Neural cell (in vitro differentiated cells): ENCODE measurements at regions not wholly inside any gene's neighbourhood (a gene's known extent, or its start where the extent isn't known, plus 50 kb on each side); places are given as distances from the start of the nearest gene placed in this dataset.

Experiments
- H2AFZ ChIP-seq: fragments of 200-600, 300-800 bp; sonication (generic), shearing (Covaris generic); 2 replicates; pipeline ENCODE4 v1.6.0; 2014; ENCODE audit warnings: low read depth, mild to moderate bottlenecking, antibody characterized with exemption, low read length, moderate library complexity
- H3F3A ChIP-seq: fragments of 200-600 bp; shearing (Covaris generic); 2 replicates; pipeline ENCODE4 v1.6.1; 2016; ENCODE audit warnings: mild to moderate bottlenecking, moderate library complexity, mixed read lengths, antibody characterized with exemption, low read length; ENCODE audit not compliant: insufficient read depth, poor library complexity, severe bottlenecking
- H3K27ac ChIP-seq: fragments of 200-600, 300-800 bp; sonication (generic), shearing (Covaris generic); 2 replicates; pipeline ENCODE4 v1.5.1; 2014; ENCODE audit warnings: mild to moderate bottlenecking, low read length, moderate library complexity
- H3K27me3 ChIP-seq: fragments of 300-800, 200-600 bp; sonication (generic), shearing (Covaris generic); 2 replicates; pipeline ENCODE4 v1.6.0; 2014; ENCODE audit warnings: mild to moderate bottlenecking, low read depth, low read length, moderate library complexity; ENCODE audit not compliant: insufficient read depth
- H3K36me3 ChIP-seq: fragments of 300-800, 200-600 bp; sonication (generic), shearing (Covaris generic); 2 replicates; pipeline ENCODE4 v1.5.1; 2014; ENCODE audit warnings: mild to moderate bottlenecking, antibody characterized with exemption, low read length, moderate library complexity; ENCODE audit not compliant: insufficient read depth
- H3K4me2 ChIP-seq: fragments of 300-800, 200-600 bp; sonication (generic), shearing (Covaris generic); 2 replicates; pipeline ENCODE4 v1.6.0; 2014; ENCODE audit warnings: mild to moderate bottlenecking, low read length
- H3K4me3 ChIP-seq: fragments of 300-800, 200-600 bp; sonication (generic), shearing (Covaris generic); 2 replicates; pipeline ENCODE4 v1.5.1; 2014; ENCODE audit warnings: mild to moderate bottlenecking, low read length, moderate library complexity
- H3K79me2 ChIP-seq: fragments of 200-600 bp; shearing (Covaris generic); replicated peaks from 2 replicates; pipeline ENCODE4 v1.6.0; 2014; ENCODE audit warnings: mild to moderate bottlenecking, low read length, moderate library complexity; ENCODE audit not compliant: insufficient read depth
- H3K9ac ChIP-seq: fragments of 300-800, 200-600 bp; sonication (generic), shearing (Covaris generic); 2 replicates; pipeline ENCODE4 v1.6.1; 2016; ENCODE audit warnings: mild to moderate bottlenecking, low read length, mixed read lengths
- H3K9me2 ChIP-seq: fragments of 200-600 bp; shearing (Covaris generic); 2 replicates; pipeline ENCODE4 v1.6.1; 2016; ENCODE audit warnings: mild to moderate bottlenecking, low read length, mixed read lengths; ENCODE audit not compliant: insufficient read depth
- H3K9me3 ChIP-seq: fragments of 200-600, 300-800 bp; sonication (generic), shearing (Covaris generic); 2 replicates; pipeline ENCODE4 v1.6.1; 2016; ENCODE audit warnings: mild to moderate bottlenecking, mixed run types, low read length, moderate library complexity, mixed read lengths
- H4K20me1 ChIP-seq: fragments of 200-600 bp; shearing (Covaris generic); 2 replicates; pipeline ENCODE4 v1.6.1; 2016; ENCODE audit warnings: mild to moderate bottlenecking, mixed run types; ENCODE audit not compliant: insufficient read depth
- CTCF ChIP-seq: fragments of 450-650 bp; IDR thresholded peaks from 2 replicates; pipeline ENCODE4 v1.5.1; 2014; ENCODE audit warnings: antibody characterized with exemption, mild to moderate bottlenecking, moderate library complexity; ENCODE audit not compliant: poor library complexity, severe bottlenecking
- EP300 ChIP-seq: fragments of 450-650 bp; conservative IDR thresholded peaks from 2 replicates; pipeline ENCODE4 v1.6.1; 2014; ENCODE audit warnings: antibody characterized with exemption, mild to moderate bottlenecking, moderate library complexity; ENCODE audit not compliant: poor library complexity, severe bottlenecking
- EZH2 ChIP-seq: fragments of 200-600, 300-800 bp; shearing (Covaris generic), sonication (generic); IDR thresholded peaks from 2 replicates; pipeline ENCODE4 v1.6.1; 2014; ENCODE audit warnings: antibody characterized with exemption, low read length, borderline replicate concordance, mild to moderate bottlenecking; ENCODE audit not compliant: insufficient read depth, poor library complexity, severe bottlenecking
- MXI1 ChIP-seq: fragments of 450-650 bp; conservative IDR thresholded peaks from 2 replicates; pipeline ENCODE4 v1.6.1; 2014; ENCODE audit warnings: antibody characterized with exemption, mild to moderate bottlenecking; ENCODE audit not compliant: poor library complexity, severe bottlenecking
- POLR2AphosphoS5 ChIP-seq: IDR thresholded peaks from 2 replicates; pipeline ENCODE4 v1.6.1; 2012
- RAD21 ChIP-seq: fragments of 450-650 bp; conservative IDR thresholded peaks from 2 replicates; pipeline ENCODE4 v1.6.1; 2014; ENCODE audit warnings: antibody characterized with exemption, mild to moderate bottlenecking, moderate library complexity
- SMC3 ChIP-seq: fragments of 450-650 bp; conservative IDR thresholded peaks from 2 replicates; pipeline ENCODE4 v1.6.1; 2014; ENCODE audit warnings: antibody characterized with exemption, mild to moderate bottlenecking, moderate library complexity; ENCODE audit not compliant: poor library complexity
- TAF1 ChIP-seq: IDR thresholded peaks from 2 replicates; pipeline ENCODE4 v1.6.1; 2012; ENCODE audit warnings: low read depth
- TF ChIP-seq, protein P1 (sequence below): IDR thresholded peaks from 2 replicates; pipeline ENCODE4 v1.6.1; 2012; ENCODE audit warnings: borderline replicate concordance

GRCh38 chr14:101681795-101682194, 79.7 kb upstream of the PPP2R5C start:
- Histone ChIP-seq H3K9me2 (no peaks in the 10 kb centered on the region), H3K9ac (no peak overlapping the region), H3F3A (no peaks in the 10 kb centered on the region), H3K4me2 (no peak overlapping the region), H4K20me1 (no peaks in the 10 kb centered on the region), H3K36me3 (no peaks in the 10 kb centered on the region), H3K27me3 (no peaks in the 10 kb centered on the region), H3K79me2 (no peaks in the 10 kb centered on the region), H3K4me3 (no peak overlapping the region), H3K9me3 (no peaks in the 10 kb centered on the region), H3K27ac (no peak overlapping the region), H2AFZ (no peak overlapping the region)
- TF ChIP-seq POLR2AphosphoS5 (no peak), SMC3 (no peak), RAD21 (no peak), EZH2 (no peak), MXI1 (no peak), EP300 (no peak)
- TF ChIP-seq, protein P1, sequence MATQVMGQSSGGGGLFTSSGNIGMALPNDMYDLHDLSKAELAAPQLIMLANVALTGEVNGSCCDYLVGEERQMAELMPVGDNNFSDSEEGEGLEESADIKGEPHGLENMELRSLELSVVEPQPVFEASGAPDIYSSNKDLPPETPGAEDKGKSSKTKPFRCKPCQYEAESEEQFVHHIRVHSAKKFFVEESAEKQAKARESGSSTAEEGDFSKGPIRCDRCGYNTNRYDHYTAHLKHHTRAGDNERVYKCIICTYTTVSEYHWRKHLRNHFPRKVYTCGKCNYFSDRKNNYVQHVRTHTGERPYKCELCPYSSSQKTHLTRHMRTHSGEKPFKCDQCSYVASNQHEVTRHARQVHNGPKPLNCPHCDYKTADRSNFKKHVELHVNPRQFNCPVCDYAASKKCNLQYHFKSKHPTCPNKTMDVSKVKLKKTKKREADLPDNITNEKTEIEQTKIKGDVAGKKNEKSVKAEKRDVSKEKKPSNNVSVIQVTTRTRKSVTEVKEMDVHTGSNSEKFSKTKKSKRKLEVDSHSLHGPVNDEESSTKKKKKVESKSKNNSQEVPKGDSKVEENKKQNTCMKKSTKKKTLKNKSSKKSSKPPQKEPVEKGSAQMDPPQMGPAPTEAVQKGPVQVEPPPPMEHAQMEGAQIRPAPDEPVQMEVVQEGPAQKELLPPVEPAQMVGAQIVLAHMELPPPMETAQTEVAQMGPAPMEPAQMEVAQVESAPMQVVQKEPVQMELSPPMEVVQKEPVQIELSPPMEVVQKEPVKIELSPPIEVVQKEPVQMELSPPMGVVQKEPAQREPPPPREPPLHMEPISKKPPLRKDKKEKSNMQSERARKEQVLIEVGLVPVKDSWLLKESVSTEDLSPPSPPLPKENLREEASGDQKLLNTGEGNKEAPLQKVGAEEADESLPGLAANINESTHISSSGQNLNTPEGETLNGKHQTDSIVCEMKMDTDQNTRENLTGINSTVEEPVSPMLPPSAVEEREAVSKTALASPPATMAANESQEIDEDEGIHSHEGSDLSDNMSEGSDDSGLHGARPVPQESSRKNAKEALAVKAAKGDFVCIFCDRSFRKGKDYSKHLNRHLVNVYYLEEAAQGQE, result no peak

DNA sequence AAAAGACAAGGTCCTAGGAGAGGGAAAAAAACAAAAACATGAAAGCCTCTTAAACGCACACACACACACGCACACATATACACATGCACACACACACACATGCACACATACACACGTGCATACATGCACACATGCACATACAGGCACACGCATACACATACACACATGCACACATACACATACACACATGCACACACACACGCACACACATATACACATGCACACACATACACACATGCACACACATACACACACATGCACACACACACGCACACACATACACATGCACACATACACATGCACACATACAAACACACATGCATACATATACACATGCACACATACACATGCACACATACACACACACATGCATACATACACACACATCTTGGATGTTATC, 78.1 kb upstream of the PPP2R5C start:
- Histone ChIP-seq H4K20me1 (no peaks in the 10 kb centered on the region), H3K4me3 (no peak overlapping the region), H3K9me2 (no peaks in the 10 kb centered on the region), H3F3A (no peaks in the 10 kb centered on the region), H3K27ac (no peak overlapping the region), H3K36me3 (no peaks in the 10 kb centered on the region), H3K9ac (no peak overlapping the region), H3K9me3 (no peaks in the 10 kb centered on the region), H3K4me2 (no peak overlapping the region), H3K27me3 (no peaks in the 10 kb centered on the region), H3K79me2 (no peaks in the 10 kb centered on the region), H2AFZ (no peak overlapping the region)
- TF ChIP-seq MXI1 (no peak), EZH2 (no peak), POLR2AphosphoS5 (no peak), CTCF (no peak), RAD21 (no peak), EP300 (no peak), SMC3 (no peak), TAF1 (no peak)
- TF ChIP-seq, protein P1, result no peak
